Sigmoid colon (tissue), 6 donors: ENCODE measurements at regions not wholly inside any gene's neighbourhood (a gene's known extent, or its start where the extent isn't known, plus 50 kb on each side); places are given as distances from the start of the nearest gene placed in this dataset.

ENCODE experiments used
- DNase-seq: peaks from one replicate; pipeline ENCODE4 v3.0.0-alpha.2; 2019
- H3K27ac ChIP-seq, 4 donors: fragments of 200-600 bp; sonication (generic); one replicate each; pipeline ENCODE4 v1.5.1; 2016 to 2019; ENCODE audit warnings: mild to moderate bottlenecking in 1 of 4
- H3K27me3 ChIP-seq, 3 donors: fragments of 200-600 bp; sonication (generic); one replicate each; pipeline ENCODE4 v1.5.1; 2019; ENCODE audit warnings: mild to moderate bottlenecking in 1 of 3
- H3K36me3 ChIP-seq, 4 donors: fragments of 200-600 bp; sonication (generic); one replicate each; pipeline ENCODE4 v1.5.1; 2016 to 2019
- H3K4me1 ChIP-seq, 4 donors: fragments of 200-600 bp; sonication (generic); one replicate each; pipeline ENCODE4 v1.5.1; 2017 to 2019
- H3K4me3 ChIP-seq, 4 donors: fragments of 200-600 bp; sonication (generic); one replicate each; pipeline ENCODE4 v1.5.1; 2017 to 2019; ENCODE audit warnings: mild to moderate bottlenecking in 2 of 4, moderate library complexity in 1 of 4
- H3K9me3 ChIP-seq, 4 donors: fragments of 200-600 bp in 3 of 4; sonication (generic) in 3 of 4; one replicate each; pipeline versions ENCODE4 v1.5.1 to v1.6.1; 2013 to 2019
- EP300 ChIP-seq, 4 donors: sonication (generic); formaldehyde crosslinking; IDR thresholded peaks; one replicate each; pipeline ENCODE4 v1.6.1; 2017; ENCODE audit warnings: antibody characterized with exemption in 4 of 4
- POLR2A ChIP-seq, 2 donors: fragments of 450-650 bp; IDR thresholded peaks; one replicate each; pipeline ENCODE4 v1.6.1; 2016; ENCODE audit warnings: antibody characterized with exemption in 2 of 2, mild to moderate bottlenecking in 2 of 2, moderate library complexity in 2 of 2
- POLR2AphosphoS5 ChIP-seq, 4 donors: sonication (generic); formaldehyde crosslinking; IDR thresholded peaks; one replicate each; pipeline ENCODE4 v1.6.1; 2017; ENCODE audit warnings: antibody characterized with exemption in 4 of 4
- WGBS, 2 donors: extraction: QIAGEN DNeasy Blood & Tissue Kit; methylation state at CpG; one replicate each; pipeline ENCODE4 v1.1.7; 2013; 5-methylcytosine and 5-hydroxymethylcytosine counted together
- intact Hi-C: fragments of 100-400 bp; cut with DNase I; formaldehyde crosslinking; loops from one replicate; pipeline ENCODE4 v1.15.1; 2023
- TF ChIP-seq, protein P1 (sequence below), 4 experiments: fragments of 450-650 bp in 3 of 4; fragments of 200-600 bp in 1 of 4; IDR thresholded peaks; one replicate each; pipeline ENCODE4 v1.5.1; 2016 to 2019; ENCODE audit warnings: antibody characterized with exemption in 4 of 4, mild to moderate bottlenecking in 3 of 4, moderate library complexity in 2 of 4
- donor health status: healthy with polysubstance abuse.
- donor health status: healthy.

DNA sequence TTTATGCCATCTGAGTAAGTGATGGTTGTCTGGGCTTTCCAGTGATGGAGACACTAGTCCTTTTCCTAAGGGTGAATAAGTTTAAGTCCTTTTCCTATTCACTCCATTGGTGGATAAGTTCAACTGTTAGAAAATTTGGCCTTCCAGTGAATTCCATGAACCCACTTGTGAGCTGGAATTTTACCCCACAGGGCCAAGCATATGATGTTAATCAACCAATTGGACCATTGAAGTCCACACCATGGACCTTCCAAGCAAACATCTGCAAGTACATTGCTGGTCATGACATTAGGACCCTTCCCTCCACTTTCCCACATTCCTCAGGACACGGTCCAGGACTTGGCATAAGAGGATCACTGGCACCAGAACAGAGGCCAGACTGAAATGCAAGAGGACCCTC is 381.4 kb downstream of the RPS24 start:
- Histone ChIP-seq H3K36me3 (no peaks in the 10 kb centered on the region), H3K27ac (no peak overlapping the region), H3K4me3 (no peak overlapping the region), H3K9me3 (no peaks in the 10 kb centered on the region), H3K27me3 (no peaks in the 10 kb centered on the region), H3K4me1 (no peaks in the 10 kb centered on the region)
- 76 to 91% methylated on average over 1 of the region's 1 CpG for WGBS, 2 donors
- DNase-seq, result peak; percentile 5
- intact Hi-C loops, result no loop called here
- TF ChIP-seq, protein P1, sequence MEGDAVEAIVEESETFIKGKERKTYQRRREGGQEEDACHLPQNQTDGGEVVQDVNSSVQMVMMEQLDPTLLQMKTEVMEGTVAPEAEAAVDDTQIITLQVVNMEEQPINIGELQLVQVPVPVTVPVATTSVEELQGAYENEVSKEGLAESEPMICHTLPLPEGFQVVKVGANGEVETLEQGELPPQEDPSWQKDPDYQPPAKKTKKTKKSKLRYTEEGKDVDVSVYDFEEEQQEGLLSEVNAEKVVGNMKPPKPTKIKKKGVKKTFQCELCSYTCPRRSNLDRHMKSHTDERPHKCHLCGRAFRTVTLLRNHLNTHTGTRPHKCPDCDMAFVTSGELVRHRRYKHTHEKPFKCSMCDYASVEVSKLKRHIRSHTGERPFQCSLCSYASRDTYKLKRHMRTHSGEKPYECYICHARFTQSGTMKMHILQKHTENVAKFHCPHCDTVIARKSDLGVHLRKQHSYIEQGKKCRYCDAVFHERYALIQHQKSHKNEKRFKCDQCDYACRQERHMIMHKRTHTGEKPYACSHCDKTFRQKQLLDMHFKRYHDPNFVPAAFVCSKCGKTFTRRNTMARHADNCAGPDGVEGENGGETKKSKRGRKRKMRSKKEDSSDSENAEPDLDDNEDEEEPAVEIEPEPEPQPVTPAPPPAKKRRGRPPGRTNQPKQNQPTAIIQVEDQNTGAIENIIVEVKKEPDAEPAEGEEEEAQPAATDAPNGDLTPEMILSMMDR (IDR thresholded peaks at IDR 0.05), result no peak
- TF ChIP-seq POLR2A (IDR thresholded peaks at IDR 0.05) (no peak), EP300 (IDR thresholded peaks at IDR 0.05) (no peak), POLR2AphosphoS5 (IDR thresholded peaks at IDR 0.05) (no peak)

DNA sequence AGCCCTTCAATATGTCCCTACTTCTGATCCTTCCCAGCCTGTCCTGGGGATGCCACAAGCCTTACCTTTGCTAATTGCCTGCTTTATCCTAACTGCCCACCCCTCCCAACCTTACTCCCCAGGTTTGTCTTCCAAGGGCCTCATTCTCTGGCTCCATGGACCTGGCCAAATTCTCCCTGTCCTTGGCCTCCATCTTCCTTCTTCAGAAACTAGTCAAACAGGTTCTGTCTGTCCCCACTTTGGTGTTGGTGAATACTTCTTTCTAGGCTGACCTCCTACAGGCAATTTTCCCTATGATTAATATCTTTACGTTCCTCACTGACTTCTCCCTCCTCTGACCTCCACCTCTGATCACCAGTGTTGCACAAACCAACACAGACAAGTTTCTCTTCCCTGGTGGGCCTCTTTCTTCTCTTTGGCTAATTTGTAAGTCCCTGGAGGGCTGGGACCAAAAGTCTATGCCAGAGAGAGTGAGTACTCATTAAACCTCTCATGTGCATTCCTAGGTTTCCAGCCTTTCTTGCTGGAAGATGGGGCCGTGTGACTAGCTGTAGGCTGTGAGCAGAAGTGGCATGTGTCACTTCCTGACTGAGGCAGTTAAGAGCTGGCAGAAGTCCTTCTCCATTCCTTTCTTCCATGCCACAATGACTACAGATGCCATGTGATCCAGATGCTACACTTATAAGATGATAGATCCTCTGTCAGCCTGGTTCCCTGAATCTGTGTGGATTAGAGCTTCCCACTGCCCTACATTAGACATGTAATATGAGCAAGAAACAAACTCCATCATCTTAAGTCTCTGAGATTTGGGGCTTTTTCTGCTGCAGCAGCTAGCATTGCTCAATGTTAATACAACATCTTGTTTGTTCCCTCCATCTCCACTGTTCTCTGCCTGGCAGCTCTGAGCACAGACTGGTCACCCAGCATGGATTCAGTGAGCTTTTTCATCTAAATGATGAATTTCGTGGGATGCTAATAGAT is 382.7 kb downstream of the RPS24 start:
- no peaks in the 10 kb centered on the region for H3K9me3 ChIP-seq
- H3K27me3 ChIP-seq, result no peaks in the 10 kb centered on the region
- no peak overlapping the region for H3K27ac ChIP-seq
- DNase-seq, result peak; percentile 29
- no peaks in the 10 kb centered on the region for H3K4me1 ChIP-seq
- intact Hi-C loops, result no loop called here
- no peak overlapping the region for H3K4me3 ChIP-seq
- 65 to 71% methylated on average over 3 of the region's 3 CpGs for WGBS, 2 donors
- TF ChIP-seq, protein P1 (IDR thresholded peaks at IDR 0.05), result no peak
- no peak for TF ChIP-seq EP300 (IDR thresholded peaks at IDR 0.05)
- no peak for TF ChIP-seq POLR2AphosphoS5 (IDR thresholded peaks at IDR 0.05)
- TF ChIP-seq POLR2A (IDR thresholded peaks at IDR 0.05), result no peak
- no peaks in the 10 kb centered on the region for H3K36me3 ChIP-seq

DNA sequence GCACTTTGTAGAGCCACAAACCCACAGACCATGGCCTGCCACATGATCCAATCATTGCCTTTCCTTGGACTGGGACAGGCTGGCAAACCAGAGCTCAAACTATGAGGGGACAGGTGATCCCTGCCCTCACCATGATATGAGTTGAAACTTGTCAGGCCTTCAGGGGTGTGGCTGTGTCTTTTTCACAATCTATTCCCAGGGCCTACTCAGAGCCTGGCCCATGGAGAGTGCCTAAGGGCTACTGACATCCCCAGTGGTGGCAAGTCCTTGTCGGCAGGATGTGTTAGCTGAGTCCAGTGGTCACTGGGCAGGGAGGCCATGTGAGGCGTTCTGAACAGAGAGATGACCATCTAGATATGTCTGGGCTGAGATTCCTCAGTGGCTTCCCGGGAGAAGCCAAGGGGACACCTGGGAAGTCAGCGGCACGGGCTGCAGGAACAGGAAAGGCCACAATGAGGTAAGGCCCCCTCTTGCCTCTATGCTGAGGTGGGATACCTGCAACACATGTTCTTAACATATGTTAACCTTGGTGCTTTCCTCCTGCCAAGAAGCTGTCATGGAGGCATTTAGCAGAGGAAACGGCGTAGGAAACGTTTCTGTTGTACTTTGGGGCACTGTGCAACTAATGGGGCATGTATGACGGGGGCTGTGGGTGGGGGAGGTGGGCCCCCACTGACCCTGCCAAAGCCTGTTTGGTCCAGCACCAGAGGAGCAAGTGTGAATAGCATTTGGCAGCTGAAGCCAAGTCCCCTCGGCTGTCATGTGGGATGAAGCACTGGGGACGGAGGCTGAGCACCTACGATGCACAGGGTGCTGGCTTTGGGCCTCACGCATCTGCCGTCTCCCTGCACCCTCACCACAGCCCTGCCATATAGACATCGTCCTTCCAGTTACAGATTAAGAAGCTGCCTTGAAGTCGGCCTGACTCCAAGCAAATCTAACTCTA is 384.0 kb downstream of the RPS24 start:
- peak; percentile 45 for DNase-seq
- Histone ChIP-seq H3K4me1 (no peaks in the 10 kb centered on the region), H3K36me3 (no peaks in the 10 kb centered on the region), H3K9me3 (no peaks in the 10 kb centered on the region), H3K4me3 (no peak overlapping the region), H3K27me3 (no peaks in the 10 kb centered on the region), H3K27ac (no peak overlapping the region)
- intact Hi-C loops, result no loop called here
- 91 to 94% methylated on average over 16 of the region's 16 CpGs for WGBS, 2 donors
- TF ChIP-seq EP300 (IDR thresholded peaks at IDR 0.05) (no peak), POLR2A (IDR thresholded peaks at IDR 0.05) (no peak), POLR2AphosphoS5 (IDR thresholded peaks at IDR 0.05) (no peak)
- TF ChIP-seq, protein P1 (IDR thresholded peaks at IDR 0.05), result no peak

DNA sequence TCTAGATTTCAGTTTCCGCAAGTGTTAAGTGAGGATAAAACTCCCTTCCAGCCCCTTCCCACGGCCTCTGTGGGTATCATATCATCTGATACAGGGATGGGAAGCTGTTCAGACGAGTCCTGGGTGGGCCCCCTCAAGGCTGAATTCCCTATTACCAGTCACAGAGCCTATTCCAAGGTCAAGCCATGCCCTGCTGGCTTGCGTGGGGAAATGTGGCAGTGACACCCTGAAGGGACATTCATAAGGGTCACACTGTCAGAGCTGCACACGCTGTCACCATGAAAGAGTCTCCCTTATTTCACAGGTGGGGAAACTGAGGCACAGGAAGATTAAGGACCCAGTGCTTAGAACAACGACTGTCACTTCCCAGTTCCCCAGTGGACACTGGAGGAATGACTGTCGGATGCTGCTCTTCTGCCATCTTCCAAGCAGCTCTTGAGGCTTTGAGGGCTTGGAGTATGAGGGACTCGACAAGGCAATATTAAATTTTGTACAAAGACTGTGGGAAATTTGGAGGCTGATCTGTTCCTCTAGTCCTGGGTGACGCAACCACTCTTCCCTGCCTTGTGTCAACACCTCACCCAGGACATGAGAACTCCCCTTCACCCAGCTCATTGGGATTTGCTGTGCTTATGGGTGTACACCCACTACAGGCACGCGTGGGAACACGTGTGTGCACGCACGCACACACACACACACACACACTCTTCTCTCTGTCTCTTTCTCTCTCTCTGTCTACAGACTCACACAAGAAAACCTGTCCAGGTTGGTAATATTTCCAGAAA is 386.0 kb downstream of the RPS24 start:
- intact Hi-C loops, result no loop called here
- Histone ChIP-seq H3K36me3 (no peaks in the 10 kb centered on the region), H3K27ac (no peak overlapping the region), H3K4me3 (no peak overlapping the region), H3K4me1 (no peaks in the 10 kb centered on the region), H3K9me3 (peaks cover 0 to 4% (median 0%) of the 10 kb centered on the region in 4 donors), H3K27me3 (no peaks in the 10 kb centered on the region)
- 84 to 87% methylated on average over 14 of the region's 14 CpGs for WGBS, 2 donors
- peak; percentile 27 for DNase-seq
- TF ChIP-seq EP300 (IDR thresholded peaks at IDR 0.05) (no peak), POLR2AphosphoS5 (IDR thresholded peaks at IDR 0.05) (no peak), POLR2A (IDR thresholded peaks at IDR 0.05) (no peak)
- TF ChIP-seq, protein P1 (IDR thresholded peaks at IDR 0.05), result no peak
